Ishikawa (cell line): ENCODE measurements at regions not wholly inside any gene's neighbourhood (a gene's known extent, or its start where the extent isn't known, plus 50 kb on each side); places are given as distances from the start of the nearest gene placed in this dataset.

Experiments
- CEBPB ChIP-seq: IDR thresholded peaks from 2 replicates; pipeline ENCODE4 v1.6.1; 2012
- CREB1 ChIP-seq: IDR thresholded peaks from 2 replicates; pipeline ENCODE4 v1.6.1; 2012; ENCODE audit warnings: low read depth
- EGR1 ChIP-seq: IDR thresholded peaks from 2 replicates; pipeline ENCODE4 v1.6.1; 2012
- EP300 ChIP-seq: IDR thresholded peaks from 2 replicates; pipeline ENCODE4 v1.6.1; 2012; ENCODE audit warnings: borderline replicate concordance
- FOXM1 ChIP-seq: IDR thresholded peaks from 2 replicates; pipeline ENCODE4 v1.6.1; 2012; ENCODE audit warnings: low read depth, borderline replicate concordance
- NFIC ChIP-seq: IDR thresholded peaks from 2 replicates; pipeline ENCODE4 v1.6.1; 2012
- RAD21 ChIP-seq: IDR thresholded peaks from 2 replicates; pipeline ENCODE4 v1.6.1; 2012; ENCODE audit warnings: low read depth
- REST ChIP-seq: IDR thresholded peaks from 2 replicates; pipeline ENCODE4 v1.6.1; 2012; ENCODE audit warnings: low read depth, mild to moderate bottlenecking
- TAF1 ChIP-seq: IDR thresholded peaks from 2 replicates; pipeline ENCODE4 v1.6.1; 2012; ENCODE audit warnings: low read depth, mild to moderate bottlenecking
- TCF12 ChIP-seq: IDR thresholded peaks from 2 replicates; pipeline ENCODE4 v1.6.1; 2012; ENCODE audit warnings: low read depth
- TEAD4 ChIP-seq: IDR thresholded peaks from 2 replicates; pipeline ENCODE4 v1.6.1; 2012
- YY1 ChIP-seq: IDR thresholded peaks from 2 replicates; pipeline ENCODE4 v1.6.1; 2012; ENCODE audit warnings: low read depth
- ZBTB7A ChIP-seq: IDR thresholded peaks from 2 replicates; pipeline ENCODE4 v1.6.1; 2012; ENCODE audit warnings: low read depth
- TF ChIP-seq, protein P1 (sequence below): IDR thresholded peaks from 2 replicates; pipeline ENCODE4 v1.6.1; 2012
- TF ChIP-seq, protein P2 (sequence below): IDR thresholded peaks from 2 replicates; pipeline ENCODE4 v1.6.1; 2012

GRCh38 chr6:125568609-125569008 is 180.8 kb upstream of the HEY2 start:
- TF ChIP-seq CREB1 (no peak), TCF12 (no peak), TAF1 (no peak), CEBPB (no peak), TEAD4 (no peak), ZBTB7A (no peak), REST (no peak), YY1 (no peak), EGR1 (no peak), RAD21 (no peak), FOXM1 (no peak), EP300 (no peak), NFIC (no peak)
- TF ChIP-seq, protein P1, sequence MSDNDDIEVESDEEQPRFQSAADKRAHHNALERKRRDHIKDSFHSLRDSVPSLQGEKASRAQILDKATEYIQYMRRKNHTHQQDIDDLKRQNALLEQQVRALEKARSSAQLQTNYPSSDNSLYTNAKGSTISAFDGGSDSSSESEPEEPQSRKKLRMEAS = no peak
- TF ChIP-seq, protein P2, sequence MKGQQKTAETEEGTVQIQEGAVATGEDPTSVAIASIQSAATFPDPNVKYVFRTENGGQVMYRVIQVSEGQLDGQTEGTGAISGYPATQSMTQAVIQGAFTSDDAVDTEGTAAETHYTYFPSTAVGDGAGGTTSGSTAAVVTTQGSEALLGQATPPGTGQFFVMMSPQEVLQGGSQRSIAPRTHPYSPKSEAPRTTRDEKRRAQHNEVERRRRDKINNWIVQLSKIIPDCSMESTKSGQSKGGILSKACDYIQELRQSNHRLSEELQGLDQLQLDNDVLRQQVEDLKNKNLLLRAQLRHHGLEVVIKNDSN = no peak

GRCh38 chr6:125570526-125570925 is 178.9 kb upstream of the HEY2 start:
- TF ChIP-seq EGR1 = no peak
- TF ChIP-seq, protein P2 = no peak

DNA sequence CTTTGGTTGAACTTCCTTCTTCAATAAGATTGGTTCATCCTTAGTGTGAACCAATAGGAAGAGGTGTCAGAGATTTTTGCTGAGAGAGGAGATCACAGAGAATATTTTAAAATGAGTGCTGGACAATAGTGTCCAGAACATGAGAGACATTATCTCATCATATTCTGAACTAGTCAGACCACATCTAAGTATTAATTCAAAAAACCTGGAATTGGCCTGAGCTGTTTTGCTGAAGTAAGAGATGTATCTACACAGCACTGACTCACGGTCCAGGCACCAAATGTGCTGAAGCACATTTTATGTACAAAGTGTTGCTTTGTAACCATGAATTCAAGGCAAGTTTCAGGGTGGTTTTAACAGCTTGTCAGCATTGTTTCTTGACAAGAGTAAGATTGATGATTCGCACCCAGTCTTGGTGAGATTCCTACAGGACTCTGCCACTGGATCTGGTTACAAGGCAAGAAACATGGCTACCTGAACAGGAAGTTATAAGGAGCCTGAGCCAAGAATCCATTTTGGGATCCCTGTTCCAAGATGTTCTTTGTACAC is 178.2 kb upstream of the HEY2 start:
- TF ChIP-seq TCF12 (no peak), REST (no peak), NFIC (no peak), EGR1 (no peak), CREB1 (no peak), CEBPB (no peak)
- TF ChIP-seq, protein P1 = no peak
- TF ChIP-seq, protein P2 = no peak

- TF ChIP-seq YY1 (no peak), ZBTB7A (no peak), EGR1 (no peak), FOXM1 (no peak), TEAD4 (no peak), TCF12 (no peak), REST (no peak), EP300 (no peak), RAD21 (no peak), CREB1 (no peak)
These were observed 174.8 kb upstream of the HEY2 start for GRCh38 chr6:125574604-125575003.

- TF ChIP-seq TCF12 = no peak
- TF ChIP-seq FOXM1 = no peak
- no peak for TF ChIP-seq RAD21
- no peak for TF ChIP-seq TAF1
- TF ChIP-seq ZBTB7A = no peak
- no peak for TF ChIP-seq YY1
- TF ChIP-seq EGR1 = no peak
- TF ChIP-seq NFIC = no peak
These were observed 172.2 kb upstream of the HEY2 start for GRCh38 chr6:125577124-125577662.
